SK-N-SH treated with all-trans-retinoic acid at 6 μM for 48 hours (cell line): ENCODE measurements at regions not wholly inside any gene's neighbourhood (a gene's known extent, or its start where the extent isn't known, plus 50 kb on each side); places are given as distances from the start of the nearest gene placed in this dataset.

ENCODE experiments used
- BACH2 ChIP-seq: fragments of 250-450 bp; sonication (Bioruptor Pico); IDR thresholded peaks from 2 replicates; pipeline ENCODE4 v1.9.0; 2021; ENCODE audit warnings: mild to moderate bottlenecking, borderline replicate concordance
- ESRRG ChIP-seq: fragments of 250-450 bp; sonication (Bioruptor Pico); IDR thresholded peaks from 2 replicates; pipeline ENCODE4 v1.6.1; 2021; ENCODE audit warnings: mild to moderate bottlenecking
- GLIS3 ChIP-seq: fragments of 250-450 bp; sonication (Bioruptor Pico); IDR thresholded peaks from 2 replicates; pipeline ENCODE4 v1.5.0; 2020; ENCODE audit warnings: mild to moderate bottlenecking, moderate library complexity
- OSR1 ChIP-seq: fragments of 250-450 bp; sonication (Bioruptor Pico); IDR thresholded peaks from 2 replicates; pipeline ENCODE4 v1.8.0; 2022; ENCODE audit warnings: moderate library complexity, mild to moderate bottlenecking, inconsistent platforms
- RARB ChIP-seq: fragments of 250-450 bp; sonication (Bioruptor Pico); IDR thresholded peaks from 2 replicates; pipeline ENCODE4 v1.8.0; 2021; ENCODE audit warnings: mild to moderate bottlenecking, moderate library complexity
- SNAI2 ChIP-seq: fragments of 250-450 bp; sonication (Bioruptor Pico); IDR thresholded peaks from 2 replicates; pipeline ENCODE4 v1.5.0; 2020; ENCODE audit warnings: mild to moderate bottlenecking, moderate library complexity
- ZC3H10 ChIP-seq: fragments of 250-450 bp; sonication (Bioruptor Pico); IDR thresholded peaks from 2 replicates; pipeline ENCODE4 v1.5.1; 2021; ENCODE audit warnings: mild to moderate bottlenecking, moderate library complexity
- ZFP30 ChIP-seq: fragments of 450-650 bp; formaldehyde crosslinking; IDR thresholded peaks from 2 replicates; pipeline ENCODE4 v1.5.0; 2022; ENCODE audit warnings: mild to moderate bottlenecking, moderate library complexity
- TF ChIP-seq, protein P1 (sequence below): fragments of 250-450 bp; sonication (Bioruptor Pico); IDR thresholded peaks from 2 replicates; pipeline ENCODE4 v1.8.0; 2020; ENCODE audit warnings: mild to moderate bottlenecking, moderate library complexity, borderline replicate concordance
- TF ChIP-seq, protein P2 (sequence below): fragments of 250-450 bp; sonication (Bioruptor Pico); IDR thresholded peaks from 2 replicates; pipeline ENCODE4 v1.5.1; 2020; ENCODE audit warnings: low read depth, mild to moderate bottlenecking, moderate library complexity

DNA sequence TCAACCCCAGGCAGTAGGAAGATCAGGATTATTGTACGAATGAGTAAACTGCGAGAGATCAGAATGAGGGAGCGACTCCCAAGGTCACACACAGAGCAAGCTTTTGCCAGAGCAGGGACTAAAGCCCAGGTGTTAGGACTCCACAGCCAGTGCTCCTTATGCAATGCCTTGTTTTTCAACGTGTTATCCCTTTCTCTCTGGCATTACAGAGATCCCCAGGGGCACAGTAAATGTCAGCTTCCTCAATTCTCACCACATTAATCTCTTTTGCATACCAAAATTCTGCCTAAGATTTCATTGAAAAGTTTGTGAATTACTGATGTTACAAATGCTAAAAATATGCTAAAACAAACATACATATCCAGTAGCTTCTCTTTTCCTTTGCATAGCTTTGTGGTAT, 68.1 kb upstream of the CES5A start:
- TF ChIP-seq GLIS3 (CRISPR knock-in tag) (no peak), SNAI2 (CRISPR knock-in tag) (no peak), ZFP30 (CRISPR knock-in tag) (no peak), BACH2 (CRISPR knock-in tag) (no peak), ESRRG (no peak), OSR1 (CRISPR knock-in tag) (no peak), ZC3H10 (CRISPR knock-in tag) (no peak), RARB (CRISPR knock-in tag) (no peak)
- TF ChIP-seq, protein P1, sequence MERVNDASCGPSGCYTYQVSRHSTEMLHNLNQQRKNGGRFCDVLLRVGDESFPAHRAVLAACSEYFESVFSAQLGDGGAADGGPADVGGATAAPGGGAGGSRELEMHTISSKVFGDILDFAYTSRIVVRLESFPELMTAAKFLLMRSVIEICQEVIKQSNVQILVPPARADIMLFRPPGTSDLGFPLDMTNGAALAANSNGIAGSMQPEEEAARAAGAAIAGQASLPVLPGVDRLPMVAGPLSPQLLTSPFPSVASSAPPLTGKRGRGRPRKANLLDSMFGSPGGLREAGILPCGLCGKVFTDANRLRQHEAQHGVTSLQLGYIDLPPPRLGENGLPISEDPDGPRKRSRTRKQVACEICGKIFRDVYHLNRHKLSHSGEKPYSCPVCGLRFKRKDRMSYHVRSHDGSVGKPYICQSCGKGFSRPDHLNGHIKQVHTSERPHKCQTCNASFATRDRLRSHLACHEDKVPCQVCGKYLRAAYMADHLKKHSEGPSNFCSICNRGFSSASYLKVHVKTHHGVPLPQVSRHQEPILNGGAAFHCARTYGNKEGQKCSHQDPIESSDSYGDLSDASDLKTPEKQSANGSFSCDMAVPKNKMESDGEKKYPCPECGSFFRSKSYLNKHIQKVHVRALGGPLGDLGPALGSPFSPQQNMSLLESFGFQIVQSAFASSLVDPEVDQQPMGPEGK (CRISPR knock-in tag) = no peak
- TF ChIP-seq, protein P2, sequence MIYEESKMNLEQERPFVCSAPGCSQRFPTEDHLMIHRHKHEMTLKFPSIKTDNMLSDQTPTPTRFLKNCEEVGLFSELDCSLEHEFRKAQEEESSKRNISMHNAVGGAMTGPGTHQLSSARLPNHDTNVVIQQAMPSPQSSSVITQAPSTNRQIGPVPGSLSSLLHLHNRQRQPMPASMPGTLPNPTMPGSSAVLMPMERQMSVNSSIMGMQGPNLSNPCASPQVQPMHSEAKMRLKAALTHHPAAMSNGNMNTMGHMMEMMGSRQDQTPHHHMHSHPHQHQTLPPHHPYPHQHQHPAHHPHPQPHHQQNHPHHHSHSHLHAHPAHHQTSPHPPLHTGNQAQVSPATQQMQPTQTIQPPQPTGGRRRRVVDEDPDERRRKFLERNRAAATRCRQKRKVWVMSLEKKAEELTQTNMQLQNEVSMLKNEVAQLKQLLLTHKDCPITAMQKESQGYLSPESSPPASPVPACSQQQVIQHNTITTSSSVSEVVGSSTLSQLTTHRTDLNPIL = no peak
